Trophoblast cell (in vitro differentiated cells and primary cell): ENCODE measurements at regions not wholly inside any gene's neighbourhood (a gene's known extent, or its start where the extent isn't known, plus 50 kb on each side); places are given as distances from the start of the nearest gene placed in this dataset.
A peak's percentile ranks its signal among the peaks of the same experiment; 100 is the strongest.

Experiments used
- DNase-seq, 2 donors: peaks; one replicate each; pipeline ENCODE4 v3.0.0-alpha.2; 2016
- H2AFZ ChIP-seq: 2 replicates; pipeline ENCODE4 v1.6.1; 2013; ENCODE audit warnings: low read length, moderate library complexity, mild to moderate bottlenecking; ENCODE audit not compliant: insufficient read depth, poor library complexity
- H2AK5ac ChIP-seq: 2 replicates; pipeline ENCODE4 v1.6.1; 2013; ENCODE audit warnings: mild to moderate bottlenecking, low read length
- H2BK120ac ChIP-seq: 2 replicates; pipeline ENCODE4 v1.6.1; 2013; ENCODE audit warnings: low read length, mild to moderate bottlenecking, moderate library complexity; ENCODE audit not compliant: insufficient read depth, poor library complexity
- H2BK12ac ChIP-seq: 2 replicates; pipeline ENCODE4 v1.6.1; 2013; ENCODE audit warnings: mild to moderate bottlenecking, low read length, moderate library complexity
- H2BK5ac ChIP-seq: 2 replicates; pipeline ENCODE4 v1.6.1; 2013; ENCODE audit warnings: low read length, low read depth, moderate library complexity, mild to moderate bottlenecking; ENCODE audit not compliant: poor library complexity
- H3K14ac ChIP-seq: 2 replicates; pipeline ENCODE4 v1.6.1; 2013; ENCODE audit warnings: mild to moderate bottlenecking, low read length
- H3K18ac ChIP-seq: 2 replicates; pipeline ENCODE4 v1.6.1; 2013; ENCODE audit warnings: mild to moderate bottlenecking, low read length
- H3K23ac ChIP-seq: 2 replicates; pipeline ENCODE4 v1.6.1; 2013; ENCODE audit warnings: low read length
- H3K27ac ChIP-seq: 2 replicates; pipeline ENCODE4 v1.5.1; 2013; ENCODE audit warnings: low read depth, mild to moderate bottlenecking, inconsistent platforms, low read length, moderate library complexity
- H3K27me3 ChIP-seq: 2 replicates; pipeline ENCODE4 v1.6.1; 2013; ENCODE audit warnings: inconsistent platforms, mild to moderate bottlenecking, low read length, moderate library complexity; ENCODE audit not compliant: insufficient read depth
- H3K36me3 ChIP-seq, 2 experiments: 1 replicate in 1 of 2; 2 replicates in 1 of 2; pipeline ENCODE4 v1.6.1; 2013; ENCODE audit warnings: low read length in 2 of 2, mild to moderate bottlenecking in 2 of 2, moderate library complexity in 1 of 2; ENCODE audit not compliant: insufficient read depth in 2 of 2, control insufficient read depth in 1 of 2
- H3K4ac ChIP-seq: 2 replicates; pipeline ENCODE4 v1.6.1; 2013; ENCODE audit warnings: low read depth, mild to moderate bottlenecking, low read length, moderate library complexity
- H3K4me1 ChIP-seq, 2 experiments: 1 replicate in 1 of 2; 2 replicates in 1 of 2; pipeline ENCODE4 v1.6.1; 2013; ENCODE audit warnings: low read length in 2 of 2, mild to moderate bottlenecking in 2 of 2, moderate library complexity in 1 of 2; ENCODE audit not compliant: insufficient read depth in 2 of 2, control insufficient read depth in 1 of 2
- H3K4me2 ChIP-seq: 2 replicates; pipeline ENCODE4 v1.6.1; 2013; ENCODE audit warnings: inconsistent platforms, mild to moderate bottlenecking, low read length, moderate library complexity
- H3K4me3 ChIP-seq: 2 replicates; pipeline ENCODE4 v1.5.1; 2013; ENCODE audit warnings: mild to moderate bottlenecking, low read depth, low read length, inconsistent platforms
- H3K79me1 ChIP-seq: one replicate; pipeline ENCODE4 v1.6.1; 2013; ENCODE audit warnings: low read length
- H3K79me2 ChIP-seq: 2 replicates; pipeline ENCODE4 v1.6.1; 2013; ENCODE audit warnings: low read length, mild to moderate bottlenecking; ENCODE audit not compliant: control insufficient read depth, insufficient read depth, poor library complexity
- H3K9ac ChIP-seq: 2 replicates; pipeline ENCODE4 v1.6.1; 2013; ENCODE audit warnings: mild to moderate bottlenecking, low read length
- H3K9me3 ChIP-seq: 2 replicates; pipeline ENCODE4 v1.6.1; 2013; ENCODE audit warnings: low read depth, mild to moderate bottlenecking, control low read depth, inconsistent platforms, low read length; ENCODE audit not compliant: insufficient read depth
- H4K12ac ChIP-seq: 2 replicates; pipeline ENCODE4 v1.6.1; 2013; ENCODE audit warnings: low read depth, mild to moderate bottlenecking, low read length, moderate library complexity
- H4K8ac ChIP-seq: 2 replicates; pipeline ENCODE4 v1.6.1; 2013; ENCODE audit warnings: low read depth, mild to moderate bottlenecking, low read length, moderate library complexity
- H4K91ac ChIP-seq: one replicate; pipeline ENCODE4 v1.6.1; 2013; ENCODE audit warnings: low read depth, mild to moderate bottlenecking, low read length, moderate library complexity
- WGBS: extraction: QIAGEN DNeasy Blood & Tissue Kit; methylation state at CpG from one replicate; pipeline ENCODE4 v1.1.7; 2013; ENCODE audit warnings: missing lambda C conversion rate; ENCODE audit not compliant: insufficient read length, insufficient coverage; ENCODE audit errors: extremely low coverage; 5-methylcytosine and 5-hydroxymethylcytosine counted together

- Histone ChIP-seq H2BK12ac (no peak overlapping the region), H2BK5ac (no peak overlapping the region), H3K79me2 (no peaks in the 10 kb centered on the region), H4K8ac (no peak overlapping the region), H3K14ac (no peak overlapping the region), H2BK120ac (no peak overlapping the region), H3K27ac (no peak overlapping the region), H3K4me3 (no peak overlapping the region), H3K79me1 (no peaks in the 10 kb centered on the region), H2AFZ (no peak overlapping the region), H3K9me3 (no peaks in the 10 kb centered on the region), H3K18ac (no peak overlapping the region), H4K12ac (no peak overlapping the region), H2AK5ac (no peak overlapping the region), H3K4me2 (no peak overlapping the region), H4K91ac (no peak overlapping the region), H3K4me1 (no peaks in the 10 kb centered on the region), H3K36me3 (no peaks in the 10 kb centered on the region), H3K27me3 (no peaks in the 10 kb centered on the region), H3K23ac (no peak overlapping the region), H3K9ac (no peak overlapping the region), H3K4ac (no peak overlapping the region)
- no peak for DNase-seq
These were observed 409.2 kb upstream of the RARB start for GRCh38 chr3:25018909-25019308.

GRCh38 chr3:25019506-25019905, 408.6 kb upstream of the RARB start:
- Histone ChIP-seq H2AFZ (no peak overlapping the region), H3K9me3 (no peaks in the 10 kb centered on the region), H3K18ac (no peak overlapping the region), H2BK120ac (no peak overlapping the region), H4K91ac (no peak overlapping the region), H4K8ac (no peak overlapping the region), H3K4me2 (no peak overlapping the region), H2AK5ac (no peak overlapping the region), H3K4ac (no peak overlapping the region), H4K12ac (no peak overlapping the region), H3K79me1 (no peaks in the 10 kb centered on the region), H3K4me1 (no peaks in the 10 kb centered on the region), H3K14ac (no peak overlapping the region), H3K23ac (no peak overlapping the region), H3K9ac (no peak overlapping the region), H3K36me3 (no peaks in the 10 kb centered on the region), H2BK12ac (no peak overlapping the region), H2BK5ac (no peak overlapping the region), H3K27ac (no peak overlapping the region), H3K4me3 (no peak overlapping the region), H3K27me3 (no peaks in the 10 kb centered on the region), H3K79me2 (no peaks in the 10 kb centered on the region)
- DNase-seq: no peak
- WGBS: no CpG with 5 or more reads among the region's 2 CpGs

- H3K4ac ChIP-seq: no peak overlapping the region
- H4K8ac ChIP-seq: no peak overlapping the region
- H3K9ac ChIP-seq: no peak overlapping the region
- no peaks in the 10 kb centered on the region for H3K79me2 ChIP-seq
- DNase-seq: peak in 1 of 2 donors; percentile 43
- WGBS: no CpG with 5 or more reads among the region's 3 CpGs
- no peak overlapping the region for H4K91ac ChIP-seq
- H2BK12ac ChIP-seq: no peak overlapping the region
- no peak overlapping the region for H3K23ac ChIP-seq
- no peak overlapping the region for H2AFZ ChIP-seq
- no peak overlapping the region for H3K4me2 ChIP-seq
- no peak overlapping the region for H2BK5ac ChIP-seq
- H3K27ac ChIP-seq: no peak overlapping the region
- no peak overlapping the region for H3K18ac ChIP-seq
- H3K4me3 ChIP-seq: no peak overlapping the region
- H3K79me1 ChIP-seq: peaks cover 2% of the 10 kb centered on the region
- H4K12ac ChIP-seq: no peak overlapping the region
- no peaks in the 10 kb centered on the region for H3K36me3 ChIP-seq
- H2BK120ac ChIP-seq: no peak overlapping the region
- no peak overlapping the region for H3K14ac ChIP-seq
- no peaks in the 10 kb centered on the region for H3K4me1 ChIP-seq
- H2AK5ac ChIP-seq: no peak overlapping the region
- H3K27me3 ChIP-seq: no peaks in the 10 kb centered on the region
- no peaks in the 10 kb centered on the region for H3K9me3 ChIP-seq
These were observed 406.2 kb upstream of the RARB start for GRCh38 chr3:25021816-25022215.

- Histone ChIP-seq H3K4me1 (no peaks in the 10 kb centered on the region), H2BK12ac (no peak overlapping the region), H3K79me2 (no peaks in the 10 kb centered on the region), H3K9ac (no peak overlapping the region), H3K4me2 (no peak overlapping the region), H4K8ac (no peak overlapping the region), H4K91ac (no peak overlapping the region), H3K36me3 (no peaks in the 10 kb centered on the region), H3K14ac (no peak overlapping the region), H3K27me3 (no peaks in the 10 kb centered on the region), H2BK120ac (no peak overlapping the region), H3K23ac (no peak overlapping the region), H3K18ac (no peak overlapping the region), H3K4ac (no peak overlapping the region), H2BK5ac (no peak overlapping the region), H3K79me1 (peaks cover 2% of the 10 kb centered on the region), H2AFZ (no peak overlapping the region), H4K12ac (no peak overlapping the region), H3K27ac (no peak overlapping the region), H3K4me3 (no peak overlapping the region), H2AK5ac (no peak overlapping the region), H3K9me3 (no peaks in the 10 kb centered on the region)
- no peak for DNase-seq
- no CpG with 5 or more reads among the region's 2 CpGs for WGBS
These were observed 404.2 kb upstream of the RARB start for GRCh38 chr3:25023876-25024275.

- Histone ChIP-seq H3K79me1 (peaks cover 2% of the 10 kb centered on the region), H2BK5ac (no peak overlapping the region), H4K91ac (no peak overlapping the region), H2AK5ac (no peak overlapping the region), H3K4ac (no peak overlapping the region), H4K12ac (no peak overlapping the region), H4K8ac (no peak overlapping the region), H2AFZ (no peak overlapping the region), H3K79me2 (no peaks in the 10 kb centered on the region), H3K9ac (no peak overlapping the region), H3K4me1 (no peaks in the 10 kb centered on the region), H3K14ac (no peak overlapping the region), H2BK120ac (no peak overlapping the region), H3K4me2 (no peak overlapping the region), H3K9me3 (no peaks in the 10 kb centered on the region), H2BK12ac (no peak overlapping the region), H3K36me3 (no peaks in the 10 kb centered on the region), H3K23ac (no peak overlapping the region), H3K27ac (no peak overlapping the region), H3K18ac (no peak overlapping the region), H3K4me3 (no peak overlapping the region), H3K27me3 (no peaks in the 10 kb centered on the region)
- DNase-seq: no peak
These were observed 402.8 kb upstream of the RARB start for GRCh38 chr3:25025236-25025635.
